ENCODE measurements at regions not wholly inside any gene's neighbourhood (a gene's known extent, or its start where the extent isn't known, plus 50 kb on each side); places are given as distances from the start of the nearest gene placed in this dataset.

- TF ChIP-seq CTCF (IDR thresholded peaks at IDR 0.05): no peak
These were observed 134.9 kb upstream of the HSD17B12 start for GRCh38 chr11:43545610-43546009.

GRCh38 chr11:43546561-43547429, 133.7 kb upstream of the HSD17B12 start:
- TF ChIP-seq CTCF (IDR thresholded peaks at IDR 0.05): no peak

GRCh38 chr11:43547430-43547831, 133.1 kb upstream of the HSD17B12 start:
- no peak for TF ChIP-seq CTCF (IDR thresholded peaks at IDR 0.05)

- TF ChIP-seq CTCF (IDR thresholded peaks at IDR 0.05): no peak
These were observed 132.6 kb upstream of the HSD17B12 start for GRCh38 chr11:43547889-43548381.

- TF ChIP-seq CTCF (IDR thresholded peaks at IDR 0.05): no peak
These were observed 131.6 kb upstream of the HSD17B12 start for GRCh38 chr11:43548916-43549315.

- no peak for TF ChIP-seq CTCF (IDR thresholded peaks at IDR 0.05)
These were observed 130.9 kb upstream of the HSD17B12 start for GRCh38 chr11:43549624-43550023.

- TF ChIP-seq CTCF (IDR thresholded peaks at IDR 0.05): no peak
These were observed 129.8 kb upstream of the HSD17B12 start for GRCh38 chr11:43550714-43551113.

All from LNCAP (cell line).